NOMO-1 (cell line): ENCODE measurements at regions not wholly inside any gene's neighbourhood (a gene's known extent, or its start where the extent isn't known, plus 50 kb on each side); places are given as distances from the start of the nearest gene placed in this dataset.
"Not testable (repeated sequence)": the region's sequence is repeated elsewhere in the genome, so short reads cannot be mapped to it uniquely, and the experiment has no call there.

Experiments used
- DNase-seq, 2 experiments: peaks; one replicate each; lab custom pipeline; 2025; ENCODE audit not compliant: unreplicated experiment in 2 of 2; lab: John Stamatoyannopoulos, UW

DNA sequence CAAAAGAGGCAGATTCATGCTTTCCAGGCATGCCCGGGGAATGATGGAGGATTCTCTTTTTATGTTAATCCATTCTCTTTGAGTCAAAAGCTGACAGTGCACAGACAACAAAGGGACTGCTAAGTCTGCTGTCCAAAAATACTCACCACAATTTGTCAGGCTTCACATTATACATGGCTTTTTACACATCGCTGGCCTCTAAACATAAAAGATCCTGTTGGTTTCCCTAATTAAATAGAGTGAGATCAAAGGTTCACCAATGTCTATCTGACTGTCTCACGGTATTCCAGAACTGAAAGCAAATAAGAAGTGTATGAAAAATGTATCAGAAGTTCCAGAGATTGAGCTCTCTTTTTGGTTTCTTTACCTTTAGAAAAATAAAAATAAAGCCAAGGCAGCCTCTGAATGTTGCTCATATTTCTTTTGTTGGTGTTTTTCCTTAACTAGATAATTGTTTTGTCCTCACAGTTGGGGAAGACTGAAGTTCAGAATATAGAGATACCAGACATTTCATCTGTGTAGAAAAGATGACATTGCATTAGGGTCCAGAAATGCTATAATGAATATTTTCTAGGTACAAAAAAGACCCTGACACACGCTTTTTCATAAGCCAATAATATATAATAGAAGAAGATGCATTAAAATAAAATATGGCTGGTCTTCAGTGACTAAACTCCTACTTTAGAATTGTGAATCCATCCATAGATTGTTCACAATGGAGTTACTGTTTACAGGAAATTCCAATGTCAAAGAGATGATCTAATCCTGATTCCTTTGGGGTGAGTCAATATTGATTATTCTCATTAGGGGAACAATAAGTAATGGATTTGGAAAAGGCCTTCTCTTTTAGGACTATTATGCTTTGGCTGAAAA, 688.2 kb upstream of the CDH6 start:
- DNase-seq, result no peak

DNA sequence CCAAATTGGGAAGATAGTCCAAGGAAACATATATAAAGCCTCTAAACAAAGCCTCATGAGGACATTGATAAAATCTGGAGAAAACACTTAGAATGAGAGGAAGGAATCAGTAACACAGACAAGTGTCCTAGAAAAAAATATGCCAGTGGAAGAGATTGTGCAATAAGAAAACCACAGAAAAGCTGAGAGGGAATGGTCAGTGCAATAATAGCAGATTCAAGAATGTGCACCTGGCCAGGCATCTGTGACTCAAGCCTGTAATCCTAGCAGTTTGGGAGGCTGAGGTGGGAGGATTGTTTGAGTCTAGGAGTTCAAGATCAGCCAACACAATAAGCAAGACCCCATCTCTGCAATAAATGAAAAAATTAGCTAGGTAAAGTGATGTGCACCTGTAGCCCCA, 691.2 kb upstream of the CDH6 start:
- no peak for DNase-seq

DNA sequence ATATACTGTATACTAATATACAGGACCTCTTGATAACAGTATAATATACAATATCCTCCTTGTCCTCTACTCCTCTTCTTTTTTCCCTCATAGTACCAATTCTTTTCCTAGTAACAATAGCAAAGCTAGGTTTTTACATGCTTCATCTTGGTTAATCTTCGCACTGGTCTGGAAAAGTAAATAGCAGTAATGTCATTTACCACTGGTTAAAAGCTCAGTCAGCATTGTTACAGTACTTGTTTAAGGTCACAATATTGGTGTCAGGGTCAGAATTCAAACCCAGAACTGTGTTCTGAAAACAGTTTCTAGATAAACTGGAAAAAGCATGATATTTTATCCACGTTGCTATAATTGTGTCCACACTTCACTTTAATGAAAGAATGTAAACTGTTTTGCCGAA, 692.4 kb upstream of the CDH6 start:
- no peak for DNase-seq

- no peak for DNase-seq
These were observed 693.0 kb upstream of the CDH6 start for GRCh38 chr5:30500513-30500912.

DNA sequence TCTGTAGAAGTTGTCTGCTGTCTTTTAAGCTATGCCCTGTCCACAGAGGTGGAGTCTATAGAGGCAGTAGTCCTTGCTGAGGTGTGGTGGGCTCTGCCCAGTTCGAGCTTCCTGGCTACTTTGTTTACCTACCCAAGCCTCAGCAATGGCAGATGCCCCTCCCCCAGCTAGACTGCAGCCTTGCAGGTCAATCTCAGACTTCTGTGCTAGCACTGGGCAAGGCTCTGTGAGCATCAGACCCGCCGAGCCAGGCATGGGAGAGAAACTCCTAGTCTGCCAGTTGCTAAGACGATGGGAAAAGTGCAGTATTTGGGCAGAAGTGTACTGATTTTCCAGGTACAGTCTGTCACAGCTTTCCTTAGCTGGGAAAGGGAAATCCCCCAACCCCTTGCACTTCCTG, 694.1 kb upstream of the CDH6 start:
- no peak for DNase-seq

DNA sequence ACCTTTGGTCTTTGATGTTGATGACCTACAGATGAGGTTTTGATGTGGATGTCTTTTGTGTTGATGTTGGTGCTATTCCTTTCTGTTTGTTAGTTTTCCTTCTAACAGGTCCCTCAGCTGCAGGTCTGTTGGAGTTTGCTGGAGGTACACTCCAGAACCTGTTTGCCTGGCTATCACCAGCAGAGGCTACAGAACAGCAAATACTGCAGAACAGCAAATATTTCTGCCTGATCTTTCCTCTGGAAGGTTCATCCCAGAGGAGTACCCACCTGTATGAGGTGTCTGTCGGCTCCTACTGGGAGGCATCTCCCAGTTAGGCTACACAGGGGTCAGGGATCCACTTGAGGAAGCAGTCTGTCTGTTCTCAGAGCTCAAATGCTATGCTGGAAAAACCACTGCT, 694.5 kb upstream of the CDH6 start:
- DNase-seq, result no peak

GRCh38 chr5:30498509-30498908, 695.0 kb upstream of the CDH6 start:
- not testable (repeated sequence) for DNase-seq

- DNase-seq, result not testable (repeated sequence)
These were observed 699.4 kb upstream of the CDH6 start for GRCh38 chr5:30494113-30494512.

DNA sequence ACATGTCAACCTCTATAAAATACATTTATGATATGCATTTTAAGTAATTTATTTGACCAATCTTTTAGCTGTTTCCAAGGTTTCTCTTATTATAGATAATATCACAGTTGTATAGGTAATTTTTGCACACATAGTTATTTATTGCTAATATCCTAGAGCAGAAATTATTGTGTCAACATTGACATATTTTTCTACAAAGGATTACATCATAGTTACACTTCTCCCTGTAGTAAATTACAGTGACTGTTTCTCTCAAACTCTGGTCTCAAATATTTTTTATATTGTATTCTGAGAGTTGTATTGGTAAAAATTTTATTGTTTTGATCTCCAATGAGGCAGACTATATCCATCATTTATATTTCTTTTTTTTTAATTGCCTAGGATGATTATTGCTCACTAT, 714.4 kb upstream of the CDH6 start:
- DNase-seq, result no peak

DNA sequence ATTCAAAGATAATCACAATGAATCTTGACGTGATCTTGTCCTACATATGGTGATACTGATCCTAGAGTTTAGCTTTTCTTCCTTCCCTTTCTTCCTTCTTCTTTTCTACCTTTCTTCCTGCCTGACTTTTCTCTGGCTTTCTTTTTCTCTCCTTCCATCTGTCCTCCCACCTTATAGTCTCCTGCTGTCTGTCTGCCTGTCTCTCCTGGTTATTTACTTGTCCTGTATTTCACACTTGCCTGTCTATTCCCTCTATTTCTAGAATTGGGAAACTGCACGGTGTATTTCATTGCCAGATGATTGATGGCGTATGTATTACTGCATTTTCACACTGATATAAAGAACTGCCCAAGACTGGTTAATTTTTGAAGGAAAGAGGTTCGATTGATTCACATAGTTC, 718.1 kb upstream of the CDH6 start:
- no peak for DNase-seq

- no peak for DNase-seq
These were observed 723.8 kb upstream of the CDH6 start for GRCh38 chr5:30469691-30470090.

DNA sequence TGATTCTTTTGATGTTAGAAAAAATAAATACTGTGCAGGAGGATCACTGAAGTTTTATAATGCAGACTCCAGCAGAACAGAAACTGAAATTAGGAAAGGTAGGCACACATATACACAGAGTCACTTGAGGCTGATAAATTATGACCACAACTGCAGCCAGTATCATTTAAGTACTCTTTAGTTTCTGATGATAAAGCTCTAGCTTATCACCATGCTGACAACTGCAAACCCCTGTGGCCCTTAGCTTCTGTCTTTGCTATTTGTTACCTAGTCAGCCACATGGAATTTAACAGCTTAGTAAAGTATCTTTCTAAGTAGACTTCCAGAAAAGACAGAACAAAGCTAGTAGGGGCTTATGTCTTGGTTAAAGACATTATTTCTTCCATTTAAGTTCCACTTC, 734.8 kb upstream of the CDH6 start:
- DNase-seq, result no peak

- not testable (repeated sequence) for DNase-seq
These were observed 738.0 kb upstream of the CDH6 start for GRCh38 chr5:30455484-30455883.

- no peak for DNase-seq
These were observed 740.3 kb upstream of the CDH6 start for GRCh38 chr5:30453168-30453567.

DNA sequence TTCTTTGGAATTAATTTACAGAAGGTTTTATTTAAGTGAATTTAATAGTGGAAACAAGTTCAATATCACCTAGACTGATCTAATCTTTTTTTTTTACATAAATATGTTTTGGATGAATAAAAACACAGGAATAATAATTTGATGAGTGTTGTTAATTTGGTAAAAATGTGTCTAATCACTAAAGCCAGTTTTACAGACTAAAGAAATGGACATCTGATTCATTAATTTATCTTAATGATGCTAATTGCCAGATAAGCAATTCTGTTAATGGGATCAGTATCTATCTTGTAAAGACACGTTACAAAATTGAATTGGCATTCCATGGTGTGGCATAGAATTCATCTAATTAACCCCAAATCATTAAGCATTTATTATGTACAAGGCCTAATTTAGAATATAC, 743.3 kb upstream of the CDH6 start:
- DNase-seq, result no peak

DNA sequence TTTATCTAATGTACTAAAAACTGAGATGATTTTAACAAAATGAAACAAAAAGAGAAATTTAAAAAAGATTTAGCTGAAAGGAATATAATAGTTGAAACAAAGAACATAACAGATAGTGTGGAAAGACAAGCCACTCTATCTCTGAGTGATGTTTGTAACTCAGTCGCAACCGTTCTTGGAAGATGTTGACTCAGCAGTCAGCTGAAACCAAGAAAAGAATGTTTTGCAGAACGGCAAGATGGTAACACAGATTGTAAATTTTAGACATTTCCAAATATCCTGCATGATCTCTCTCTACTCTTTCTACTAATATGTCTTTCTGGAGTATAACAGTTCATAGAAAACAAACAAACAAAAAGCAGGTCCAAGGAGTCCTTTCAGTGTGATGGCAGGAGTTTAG, 746.1 kb upstream of the CDH6 start:
- no peak for DNase-seq

GRCh38 chr5:30446456-30446855, 747.0 kb upstream of the CDH6 start:
- no peak for DNase-seq

DNA sequence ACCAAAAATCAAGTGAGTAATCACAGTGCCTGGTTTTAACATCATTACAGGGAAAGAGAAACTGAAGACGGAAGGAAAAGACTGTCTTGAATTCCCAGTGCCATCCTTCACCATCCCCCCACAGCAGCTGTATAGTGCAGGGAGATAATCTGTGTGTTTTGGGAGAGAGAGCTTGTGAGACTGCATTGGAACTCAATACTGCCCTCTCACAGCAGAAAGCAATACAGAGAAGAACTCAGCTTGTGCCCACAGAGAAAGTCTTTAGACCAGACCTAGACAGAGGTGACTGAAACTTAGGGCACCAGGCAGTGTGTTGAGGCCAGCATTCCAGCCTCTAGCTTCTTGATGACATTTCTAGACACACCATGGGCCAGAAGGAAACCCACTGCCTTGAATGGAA, 754.7 kb upstream of the CDH6 start:
- no peak for DNase-seq

GRCh38 chr5:30436691-30437090, 756.8 kb upstream of the CDH6 start:
- peak; percentile 78 to 85 for DNase-seq

DNA sequence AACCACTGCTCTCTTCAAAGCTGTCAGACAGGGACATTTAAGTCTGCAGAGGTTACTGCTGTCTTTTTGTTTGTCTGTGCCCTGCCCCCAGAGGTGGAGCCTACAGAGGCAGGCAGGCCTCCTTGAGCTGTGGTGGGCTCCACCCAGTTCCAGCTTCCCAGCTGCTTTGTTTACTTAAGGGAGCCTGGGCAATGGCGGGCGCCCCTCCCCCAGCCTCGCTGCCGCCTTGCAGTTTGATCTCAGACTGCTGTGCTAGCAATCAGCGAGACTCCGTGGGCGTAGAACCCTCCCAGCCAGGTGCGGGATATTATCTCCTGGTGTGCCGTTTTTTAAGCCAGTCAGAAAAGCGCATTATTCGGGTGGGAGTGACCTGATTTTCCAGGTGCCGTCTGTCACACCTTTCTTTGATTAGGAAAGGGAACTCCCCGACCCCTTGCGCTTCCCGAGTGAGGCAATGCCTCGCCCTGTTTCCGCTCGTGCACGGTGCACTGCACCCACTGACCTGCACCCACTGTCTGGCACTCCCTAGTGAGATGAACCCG, 764.5 kb upstream of the CDH6 start:
- not testable (repeated sequence) for DNase-seq

GRCh38 chr5:30414078-30414477, 779.4 kb upstream of the CDH6 start:
- DNase-seq, result no peak

- DNase-seq, result peak in 1 of 2 experiments; percentile 66
These were observed 779.9 kb upstream of the CDH6 start for GRCh38 chr5:30413540-30413939.

- no peak for DNase-seq
These were observed 787.7 kb upstream of the CDH6 start for GRCh38 chr5:30405821-30406220.
